ENCODE measurements at regions not wholly inside any gene's neighbourhood (a gene's known extent, or its start where the extent isn't known, plus 50 kb on each side); places are given as distances from the start of the nearest gene placed in this dataset.

DNA sequence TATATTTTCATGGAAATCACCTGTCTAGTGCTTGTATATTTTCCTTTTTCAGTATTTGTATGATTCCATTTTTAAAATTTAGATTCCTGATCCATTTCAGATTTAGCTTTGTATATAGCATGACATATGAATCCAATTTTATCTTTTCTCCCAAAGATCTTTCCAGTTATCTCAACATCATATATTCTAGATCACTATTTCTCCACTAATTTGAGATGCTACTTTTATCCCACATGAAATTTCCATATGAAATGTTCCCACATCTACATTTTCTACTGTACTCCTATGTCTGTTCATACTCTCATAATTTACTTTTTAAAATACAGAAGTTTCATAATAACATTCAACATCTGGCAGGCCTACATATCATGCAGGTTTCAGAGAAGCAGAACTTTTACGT lies 1784.1 kb downstream of the SLITRK5 start:
- POLR2A ChIA-PET (ENCODE audit: unreplicated experiment) = no interaction called here
- Histone ChIP-seq H3K27ac (no peak overlapping the region), H3K4me2 (no peak overlapping the region), H2AFZ (no peak overlapping the region), H3F3A (ENCODE audit: insufficient read depth, low read depth) (no peaks in the 10 kb centered on the region), H3K4me3 (no peak overlapping the region), H3K27me3 (ENCODE audit: insufficient read depth, low read depth) (no peaks in the 10 kb centered on the region), H3K4me1 (replicated peaks; ENCODE audit: insufficient read depth) (no peaks in the 10 kb centered on the region; the same call in 1 of the 2 replicates), H3K36me3 (ENCODE audit: low read depth) (no peaks in the 10 kb centered on the region), H3K9me3 (ENCODE audit: insufficient read depth, low read depth) (no peaks in the 10 kb centered on the region), H3K79me2 (ENCODE audit: low read depth) (no peaks in the 10 kb centered on the region), H4K20me1 (ENCODE audit: insufficient read depth) (no peaks in the 10 kb centered on the region), H3K9me2 (ENCODE audit: insufficient read depth) (no peaks in the 10 kb centered on the region)
- intact Hi-C loops (cut with micrococcal nuclease; ENCODE audit: unreplicated experiment) = no loop called here
- TF ChIP-seq, protein P1, sequence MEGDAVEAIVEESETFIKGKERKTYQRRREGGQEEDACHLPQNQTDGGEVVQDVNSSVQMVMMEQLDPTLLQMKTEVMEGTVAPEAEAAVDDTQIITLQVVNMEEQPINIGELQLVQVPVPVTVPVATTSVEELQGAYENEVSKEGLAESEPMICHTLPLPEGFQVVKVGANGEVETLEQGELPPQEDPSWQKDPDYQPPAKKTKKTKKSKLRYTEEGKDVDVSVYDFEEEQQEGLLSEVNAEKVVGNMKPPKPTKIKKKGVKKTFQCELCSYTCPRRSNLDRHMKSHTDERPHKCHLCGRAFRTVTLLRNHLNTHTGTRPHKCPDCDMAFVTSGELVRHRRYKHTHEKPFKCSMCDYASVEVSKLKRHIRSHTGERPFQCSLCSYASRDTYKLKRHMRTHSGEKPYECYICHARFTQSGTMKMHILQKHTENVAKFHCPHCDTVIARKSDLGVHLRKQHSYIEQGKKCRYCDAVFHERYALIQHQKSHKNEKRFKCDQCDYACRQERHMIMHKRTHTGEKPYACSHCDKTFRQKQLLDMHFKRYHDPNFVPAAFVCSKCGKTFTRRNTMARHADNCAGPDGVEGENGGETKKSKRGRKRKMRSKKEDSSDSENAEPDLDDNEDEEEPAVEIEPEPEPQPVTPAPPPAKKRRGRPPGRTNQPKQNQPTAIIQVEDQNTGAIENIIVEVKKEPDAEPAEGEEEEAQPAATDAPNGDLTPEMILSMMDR (conservative IDR thresholded peaks at IDR 0.05) = no peak
- no peak for TF ChIP-seq EZH2 (IDR thresholded peaks at IDR 0.05; ENCODE audit: low read depth)
- no peak for DNase-seq
- CTCF ChIA-PET = no interaction called here
- BruUV-seq (replicated peaks) = no TSS peak

DNA sequence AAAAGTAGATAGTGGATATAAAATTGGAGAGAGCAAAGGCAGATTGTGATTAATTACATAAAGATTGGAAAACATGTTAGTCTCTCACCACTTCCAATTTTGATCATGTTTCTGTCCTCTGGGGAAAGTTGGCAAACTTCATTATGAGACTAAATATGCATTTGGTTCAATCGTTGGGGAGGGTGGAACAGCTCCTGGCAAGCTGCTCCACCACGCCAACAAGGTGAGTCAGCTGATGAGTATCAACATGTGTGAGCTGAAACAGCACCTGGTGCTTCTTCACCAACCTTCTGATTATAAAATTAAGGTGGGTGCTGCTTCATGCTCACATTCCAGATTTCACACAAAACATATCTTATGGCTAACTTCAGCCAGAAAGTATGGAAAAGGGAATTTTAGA lies 1784.6 kb downstream of the SLITRK5 start:
- peak in 1 of 2 experiments; percentile 35 for DNase-seq
- Histone ChIP-seq H2AFZ (no peak overlapping the region; the same call in 1 of the 2 replicates), H3K79me2 (ENCODE audit: low read depth) (no peaks in the 10 kb centered on the region)

DNA sequence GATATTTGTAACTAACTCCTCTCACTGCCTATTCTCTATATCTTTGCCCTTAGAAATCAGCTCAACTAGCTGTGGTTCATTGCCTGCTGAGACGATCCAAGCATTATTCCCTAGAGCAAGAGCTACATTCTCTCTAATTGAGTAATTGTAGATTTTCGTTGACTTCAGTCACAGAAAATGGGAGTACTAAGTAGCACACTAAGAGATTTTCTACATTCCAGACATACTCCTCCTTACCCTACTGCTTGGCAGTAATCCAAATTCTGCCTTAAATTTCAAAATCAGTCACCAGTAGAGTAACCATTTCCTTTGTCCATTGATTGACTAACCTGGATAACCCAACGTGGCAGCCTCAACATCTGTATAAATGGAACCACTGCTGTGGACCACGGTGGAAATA lies 1786.8 kb downstream of the SLITRK5 start:
- no peaks in the 10 kb centered on the region for H3K27me3 ChIP-seq (ENCODE audit: insufficient read depth, low read depth)

More for the DNA sequence above, 1784.6 kb downstream of the SLITRK5 start:
- intact Hi-C loops (cut with micrococcal nuclease; ENCODE audit: unreplicated experiment) = no loop called here
- no peaks in the 10 kb centered on the region for H3K36me3 ChIP-seq (ENCODE audit: low read depth)
- no peaks in the 10 kb centered on the region for H4K20me1 ChIP-seq (ENCODE audit: insufficient read depth)
- no peak overlapping the region for H3K4me3 ChIP-seq
- ChIA-PET CTCF (no interaction called here), POLR2A (ENCODE audit: unreplicated experiment) (no interaction called here)
- BruUV-seq (replicated peaks) = no TSS peak
- TF ChIP-seq, protein P1 (conservative IDR thresholded peaks at IDR 0.05) = no peak
- no peak for TF ChIP-seq EZH2 (IDR thresholded peaks at IDR 0.05; ENCODE audit: low read depth)
- no peaks in the 10 kb centered on the region; the same call in 1 of the 2 replicates for H3K4me1 ChIP-seq (replicated peaks; ENCODE audit: insufficient read depth)
- no peaks in the 10 kb centered on the region for H3K9me2 ChIP-seq (ENCODE audit: insufficient read depth)
- no peaks in the 10 kb centered on the region for H3F3A ChIP-seq (ENCODE audit: insufficient read depth, low read depth)
- no peaks in the 10 kb centered on the region for H3K27me3 ChIP-seq (ENCODE audit: insufficient read depth, low read depth)
- H3K27ac ChIP-seq = no peak overlapping the region
- no peak overlapping the region for H3K4me2 ChIP-seq
- no peaks in the 10 kb centered on the region for H3K9me3 ChIP-seq (ENCODE audit: insufficient read depth, low read depth)

More for the DNA sequence above, 1786.8 kb downstream of the SLITRK5 start:
- TF ChIP-seq EZH2 (IDR thresholded peaks at IDR 0.05; ENCODE audit: low read depth) = no peak
- TF ChIP-seq, protein P1 (conservative IDR thresholded peaks at IDR 0.05) = no peak
- Histone ChIP-seq H3K4me2 (no peak overlapping the region), H3K9me2 (ENCODE audit: insufficient read depth) (no peaks in the 10 kb centered on the region), H3K9me3 (ENCODE audit: insufficient read depth, low read depth) (no peaks in the 10 kb centered on the region), H2AFZ (no peak overlapping the region; the same call in 1 of the 2 replicates), H3F3A (ENCODE audit: insufficient read depth, low read depth) (no peaks in the 10 kb centered on the region), H3K4me1 (replicated peaks; ENCODE audit: insufficient read depth) (no peaks in the 10 kb centered on the region; the same call in 1 of the 2 replicates), H3K79me2 (ENCODE audit: low read depth) (no peaks in the 10 kb centered on the region), H3K36me3 (ENCODE audit: low read depth) (no peaks in the 10 kb centered on the region), H3K4me3 (no peak overlapping the region), H4K20me1 (ENCODE audit: insufficient read depth) (no peaks in the 10 kb centered on the region), H3K27ac (no peak overlapping the region)
- ChIA-PET CTCF (no interaction called here), POLR2A (ENCODE audit: unreplicated experiment) (interaction anchor here (0.5 to 0.7 kb wide), 3 partner anchors 136 to 1772 kb away, joined by 3 to 4 read pairs (median 3); no protein-coding TSS in a partner anchor)
- BruUV-seq (replicated peaks) = no TSS peak
- intact Hi-C loops (cut with micrococcal nuclease; ENCODE audit: unreplicated experiment) = loop anchor here (2.0 kb wide), 1 partner anchor 57 kb away; no protein-coding TSS in a partner anchor
- DNase-seq = peak; percentile 7 to 60
